Tibial nerve (tissue), 4 donors: ENCODE measurements at regions not wholly inside any gene's neighbourhood (a gene's known extent, or its start where the extent isn't known, plus 50 kb on each side); places are given as distances from the start of the nearest gene placed in this dataset.

Source experiments
- DNase-seq, 2 donors: peaks; one replicate each; pipeline ENCODE4 v3.0.0-alpha.2; 2019; ENCODE audit warnings: low spot score in 2 of 2
- H3K27ac ChIP-seq, 4 donors: fragments of 200-600 bp; sonication (generic) in 3 of 4; one replicate each; pipeline ENCODE4 v1.5.1; 2017 to 2019; ENCODE audit warnings: mild to moderate bottlenecking in 1 of 4
- H3K27me3 ChIP-seq, 2 donors: fragments of 200-600 bp; sonication (generic) in 1 of 2; one replicate each; pipeline versions ENCODE4 v1.5.1 to v1.6.0; 2017 to 2019
- H3K36me3 ChIP-seq, 3 donors: fragments of 200-600 bp; sonication (generic); one replicate each; pipeline ENCODE4 v1.5.1; 2018 to 2019
- H3K4me1 ChIP-seq, 4 donors: fragments of 200-600 bp; sonication (generic) in 3 of 4; one replicate each; pipeline ENCODE4 v1.5.1; 2017 to 2019
- H3K4me3 ChIP-seq, 4 donors: fragments of 200-600 bp; sonication (generic) in 3 of 4; one replicate each; pipeline ENCODE4 v1.5.1; 2017 to 2019; ENCODE audit warnings: mild to moderate bottlenecking in 1 of 4, moderate library complexity in 1 of 4
- H3K9me3 ChIP-seq, 4 donors: fragments of 200-600 bp; sonication (generic) in 3 of 4; one replicate each; pipeline ENCODE4 v1.5.1; 2017 to 2019
- EP300 ChIP-seq, 2 donors: sonication (generic); formaldehyde crosslinking; IDR thresholded peaks; one replicate each; pipeline ENCODE4 v1.6.1; 2017; ENCODE audit warnings: antibody characterized with exemption in 2 of 2, mild to moderate bottlenecking in 1 of 2
- POLR2A ChIP-seq, 2 donors: fragments of 450-650 bp; IDR thresholded peaks; one replicate each; pipeline ENCODE4 v1.6.1; 2017; ENCODE audit warnings: antibody characterized with exemption in 2 of 2, mild to moderate bottlenecking in 2 of 2, moderate library complexity in 2 of 2
- WGBS, 2 donors: methylation state at CpG; one replicate each; pipeline ENCODE4 v1.1.5; 2018; 5-methylcytosine and 5-hydroxymethylcytosine counted together
- TF ChIP-seq, protein P1 (sequence below), 5 experiments: fragments of 200-600 bp in 3 of 5; fragments of 450-650 bp in 2 of 5; sonication (generic) in 3 of 5; IDR thresholded peaks; one replicate each; pipeline ENCODE4 v1.5.1; 2016 to 2019; ENCODE audit warnings: antibody characterized with exemption in 5 of 5, mild to moderate bottlenecking in 3 of 5, moderate library complexity in 2 of 5

DNA sequence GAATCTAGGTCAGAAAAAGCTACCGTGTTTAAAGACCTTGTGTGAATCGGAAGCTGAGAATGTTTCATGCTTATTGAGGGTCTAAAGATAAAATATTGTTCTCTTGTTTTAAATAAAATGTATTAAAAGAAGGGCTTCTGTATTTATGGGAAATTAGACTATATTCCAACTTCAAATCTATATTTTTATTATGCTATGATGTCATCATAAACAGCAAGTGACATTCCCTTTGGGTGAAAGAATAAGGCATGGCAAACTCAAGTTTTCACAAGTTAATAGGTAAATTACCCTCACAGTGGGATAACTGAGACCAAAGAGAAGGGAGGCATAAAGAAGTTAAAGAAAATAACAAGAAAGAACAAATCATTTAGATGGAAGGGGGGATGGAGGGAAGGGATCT lies 333.8 kb upstream of the NR5A2 start:
- no peak overlapping the region for H3K4me3 ChIP-seq
- no peak for DNase-seq
- H3K36me3 ChIP-seq: no peaks in the 10 kb centered on the region

DNA sequence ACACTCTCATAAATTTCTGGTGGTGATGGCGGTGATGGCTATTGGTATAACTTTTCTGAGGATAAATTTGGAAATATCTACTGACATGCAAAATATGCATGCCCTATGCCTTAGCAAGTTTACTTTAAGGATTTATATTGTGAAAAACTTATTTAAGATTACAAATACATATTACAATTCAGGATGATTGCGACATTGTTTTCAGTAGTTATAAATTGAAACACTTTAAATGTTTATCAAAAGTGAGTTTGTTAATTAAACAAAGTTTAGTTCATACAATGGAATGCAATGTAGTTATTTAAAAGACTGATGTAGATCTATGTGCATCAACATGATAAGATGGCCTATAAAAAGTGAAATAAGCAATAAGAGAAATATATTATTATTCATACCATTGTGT lies 331.3 kb upstream of the NR5A2 start:
- H3K4me3 ChIP-seq: no peak overlapping the region
- H3K36me3 ChIP-seq: no peaks in the 10 kb centered on the region
- H3K9me3 ChIP-seq: no peaks in the 10 kb centered on the region
- WGBS, 2 donors: 93 to 96% methylated on average over 2 of the region's 2 CpGs
- no peak for DNase-seq
- TF ChIP-seq EP300 (IDR thresholded peaks at IDR 0.05) (no peak), POLR2A (IDR thresholded peaks at IDR 0.05) (no peak)
- TF ChIP-seq, protein P1, sequence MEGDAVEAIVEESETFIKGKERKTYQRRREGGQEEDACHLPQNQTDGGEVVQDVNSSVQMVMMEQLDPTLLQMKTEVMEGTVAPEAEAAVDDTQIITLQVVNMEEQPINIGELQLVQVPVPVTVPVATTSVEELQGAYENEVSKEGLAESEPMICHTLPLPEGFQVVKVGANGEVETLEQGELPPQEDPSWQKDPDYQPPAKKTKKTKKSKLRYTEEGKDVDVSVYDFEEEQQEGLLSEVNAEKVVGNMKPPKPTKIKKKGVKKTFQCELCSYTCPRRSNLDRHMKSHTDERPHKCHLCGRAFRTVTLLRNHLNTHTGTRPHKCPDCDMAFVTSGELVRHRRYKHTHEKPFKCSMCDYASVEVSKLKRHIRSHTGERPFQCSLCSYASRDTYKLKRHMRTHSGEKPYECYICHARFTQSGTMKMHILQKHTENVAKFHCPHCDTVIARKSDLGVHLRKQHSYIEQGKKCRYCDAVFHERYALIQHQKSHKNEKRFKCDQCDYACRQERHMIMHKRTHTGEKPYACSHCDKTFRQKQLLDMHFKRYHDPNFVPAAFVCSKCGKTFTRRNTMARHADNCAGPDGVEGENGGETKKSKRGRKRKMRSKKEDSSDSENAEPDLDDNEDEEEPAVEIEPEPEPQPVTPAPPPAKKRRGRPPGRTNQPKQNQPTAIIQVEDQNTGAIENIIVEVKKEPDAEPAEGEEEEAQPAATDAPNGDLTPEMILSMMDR (IDR thresholded peaks at IDR 0.05): no peak
- no peaks in the 10 kb centered on the region for H3K4me1 ChIP-seq
- no peak overlapping the region for H3K27ac ChIP-seq
- no peaks in the 10 kb centered on the region for H3K27me3 ChIP-seq

More for the DNA sequence above, 333.8 kb upstream of the NR5A2 start:
- no peak for TF ChIP-seq EP300 (IDR thresholded peaks at IDR 0.05)
- no peak for TF ChIP-seq POLR2A (IDR thresholded peaks at IDR 0.05)
- TF ChIP-seq, protein P1 (IDR thresholded peaks at IDR 0.05): no peak
- WGBS, 2 donors: 94% methylated on average over 2 of the region's 2 CpGs
- Histone ChIP-seq H3K27ac (no peak overlapping the region), H3K9me3 (no peaks in the 10 kb centered on the region), H3K4me1 (no peaks in the 10 kb centered on the region), H3K27me3 (no peaks in the 10 kb centered on the region)

DNA sequence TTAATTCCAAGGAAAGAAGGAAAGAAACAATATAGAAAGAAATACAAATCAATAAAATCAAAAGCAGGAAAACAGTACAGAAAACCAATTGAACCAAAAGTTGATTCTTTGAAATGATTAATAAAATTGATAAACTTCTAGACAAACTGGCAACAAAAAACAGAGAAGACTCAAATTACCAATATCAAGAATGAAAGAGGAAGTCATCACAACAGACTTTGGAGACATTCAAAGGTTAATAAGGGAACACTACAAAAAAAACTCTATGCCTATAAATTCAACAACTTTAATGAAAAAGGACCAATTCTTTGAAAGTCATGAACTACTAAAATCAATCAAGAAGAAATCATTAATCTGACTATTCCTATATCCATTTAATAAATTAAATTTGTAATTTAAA lies 329.3 kb upstream of the NR5A2 start:
- Histone ChIP-seq H3K4me3 (no peak overlapping the region), H3K27me3 (no peaks in the 10 kb centered on the region), H3K27ac (no peak overlapping the region), H3K36me3 (no peaks in the 10 kb centered on the region), H3K9me3 (no peaks in the 10 kb centered on the region), H3K4me1 (no peaks in the 10 kb centered on the region)
- DNase-seq: no peak
- TF ChIP-seq, protein P1 (IDR thresholded peaks at IDR 0.05): no peak
- TF ChIP-seq EP300 (IDR thresholded peaks at IDR 0.05): no peak
- TF ChIP-seq POLR2A (IDR thresholded peaks at IDR 0.05): no peak

DNA sequence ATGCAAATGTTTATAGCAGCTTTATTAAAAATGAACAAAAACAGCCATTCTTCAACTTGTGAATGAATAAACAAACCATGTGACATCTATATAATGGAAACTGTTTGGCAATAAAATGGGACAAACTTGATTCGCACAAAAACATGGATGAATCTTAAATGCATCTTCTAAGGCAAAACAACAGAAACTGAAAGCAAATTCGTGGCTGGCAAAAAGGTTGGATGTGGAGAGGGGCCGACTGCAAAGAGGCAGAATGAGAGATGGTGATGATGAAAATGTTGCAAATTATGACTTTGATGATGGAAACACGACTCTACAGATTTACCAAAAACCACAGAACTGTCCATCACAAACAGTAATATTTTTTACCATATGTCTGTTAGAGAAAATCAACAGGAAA lies 327.0 kb upstream of the NR5A2 start:
- H3K27me3 ChIP-seq: no peaks in the 10 kb centered on the region
- no peak for DNase-seq
- TF ChIP-seq, protein P1 (IDR thresholded peaks at IDR 0.05): no peak
- TF ChIP-seq POLR2A (IDR thresholded peaks at IDR 0.05): no peak
- no peak for TF ChIP-seq EP300 (IDR thresholded peaks at IDR 0.05)
- H3K4me3 ChIP-seq: no peak overlapping the region
- H3K9me3 ChIP-seq: no peaks in the 10 kb centered on the region
- H3K27ac ChIP-seq: no peak overlapping the region
- WGBS, 2 donors: 81 to 87% methylated on average over 4 of the region's 4 CpGs
- H3K4me1 ChIP-seq: no peaks in the 10 kb centered on the region
- H3K36me3 ChIP-seq: no peaks in the 10 kb centered on the region

DNA sequence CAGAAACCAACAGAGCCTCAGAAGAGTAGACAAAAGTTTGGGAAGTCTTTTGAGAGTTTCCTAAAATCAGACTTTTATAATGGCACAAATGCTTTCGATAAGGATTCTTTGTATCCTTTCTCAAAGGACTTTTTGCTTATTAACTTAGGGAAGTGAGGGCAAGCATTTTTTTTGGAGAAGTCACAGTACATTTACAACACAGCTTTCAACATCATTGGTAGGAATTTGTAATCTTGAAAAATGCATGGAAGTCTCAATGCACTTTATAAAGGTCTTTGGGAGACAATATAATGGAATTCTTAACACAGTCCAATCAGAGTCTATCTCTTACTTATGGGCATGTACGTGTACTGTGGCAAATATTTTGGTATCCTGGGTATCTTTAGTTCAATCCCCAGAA lies 325.8 kb upstream of the NR5A2 start:
- H3K4me3 ChIP-seq: no peak overlapping the region
- no peak overlapping the region for H3K27ac ChIP-seq
- H3K36me3 ChIP-seq: no peaks in the 10 kb centered on the region
- no peaks in the 10 kb centered on the region for H3K9me3 ChIP-seq
- no peaks in the 10 kb centered on the region for H3K27me3 ChIP-seq
- no peaks in the 10 kb centered on the region for H3K4me1 ChIP-seq
- TF ChIP-seq, protein P1 (IDR thresholded peaks at IDR 0.05): no peak
- TF ChIP-seq EP300 (IDR thresholded peaks at IDR 0.05) (no peak), POLR2A (IDR thresholded peaks at IDR 0.05) (no peak)
- 48 to 56% methylated on average over 2 of the region's 2 CpGs for WGBS, 2 donors
- DNase-seq: no peak
